AG10803 (cell line): ENCODE measurements at regions not wholly inside any gene's neighbourhood (a gene's known extent, or its start where the extent isn't known, plus 50 kb on each side); places are given as distances from the start of the nearest gene placed in this dataset.

ENCODE experiments used
- DNase-seq: peaks from one replicate; pipeline ENCODE4 v3.0.0; 2010; ENCODE audit warnings: low read depth
- H3K4me3 ChIP-seq: 2 replicates; pipeline ENCODE4 v1.5.1; 2011; ENCODE audit warnings: mild to moderate bottlenecking, low read length, control low read depth
- CTCF ChIP-seq: conservative IDR thresholded peaks from 2 replicates; pipeline ENCODE4 v1.5.1; 2011; ENCODE audit warnings: mild to moderate bottlenecking, low read length, control low read depth, inconsistent platforms

- DNase-seq = no peak
- H3K4me3 ChIP-seq = no peak overlapping the region
- TF ChIP-seq CTCF = no peak
Observed at GRCh38 chr18:41587976-41588375, 367.1 kb upstream of the PIK3C3 start.

GRCh38 chr18:41585512-41585911 lies 369.5 kb upstream of the PIK3C3 start:
- TF ChIP-seq CTCF = no peak
- H3K4me3 ChIP-seq = no peak overlapping the region

GRCh38 chr18:41579185-41579584 lies 375.8 kb upstream of the PIK3C3 start:
- DNase-seq = no peak
- no peak for TF ChIP-seq CTCF
- H3K4me3 ChIP-seq = no peak overlapping the region

More at GRCh38 chr18:41585512-41585911, 369.5 kb upstream of the PIK3C3 start:
- DNase-seq = no peak

GRCh38 chr18:41577529-41577928 lies 377.5 kb upstream of the PIK3C3 start:
- no peak for DNase-seq
- TF ChIP-seq CTCF = no peak
- no peak overlapping the region for H3K4me3 ChIP-seq

- no peak for TF ChIP-seq CTCF
- no peak for DNase-seq
- H3K4me3 ChIP-seq = no peak overlapping the region
Observed at GRCh38 chr18:41576643-41577042, 378.4 kb upstream of the PIK3C3 start.

GRCh38 chr18:41569867-41570266 lies 385.2 kb upstream of the PIK3C3 start:
- no peak for TF ChIP-seq CTCF
- DNase-seq = no peak
- H3K4me3 ChIP-seq = no peak overlapping the region

GRCh38 chr18:41561961-41562360 lies 393.1 kb upstream of the PIK3C3 start:
- no peak for TF ChIP-seq CTCF
- DNase-seq = no peak

More at GRCh38 chr18:41561961-41562360, 393.1 kb upstream of the PIK3C3 start:
- no peak overlapping the region for H3K4me3 ChIP-seq
